HG03159 (cell line): ENCODE measurements at regions not wholly inside any gene's neighbourhood (a gene's known extent, or its start where the extent isn't known, plus 50 kb on each side); places are given as distances from the start of the nearest gene placed in this dataset.

Source experiments
- ATAC-seq: cut with Tn5 transposase; IDR thresholded peaks from one replicate; pipeline ENCODE4 v1.9.1; 2021; ENCODE audit warnings: mild to moderate bottlenecking, moderate library complexity; ENCODE audit not compliant: unreplicated experiment

DNA sequence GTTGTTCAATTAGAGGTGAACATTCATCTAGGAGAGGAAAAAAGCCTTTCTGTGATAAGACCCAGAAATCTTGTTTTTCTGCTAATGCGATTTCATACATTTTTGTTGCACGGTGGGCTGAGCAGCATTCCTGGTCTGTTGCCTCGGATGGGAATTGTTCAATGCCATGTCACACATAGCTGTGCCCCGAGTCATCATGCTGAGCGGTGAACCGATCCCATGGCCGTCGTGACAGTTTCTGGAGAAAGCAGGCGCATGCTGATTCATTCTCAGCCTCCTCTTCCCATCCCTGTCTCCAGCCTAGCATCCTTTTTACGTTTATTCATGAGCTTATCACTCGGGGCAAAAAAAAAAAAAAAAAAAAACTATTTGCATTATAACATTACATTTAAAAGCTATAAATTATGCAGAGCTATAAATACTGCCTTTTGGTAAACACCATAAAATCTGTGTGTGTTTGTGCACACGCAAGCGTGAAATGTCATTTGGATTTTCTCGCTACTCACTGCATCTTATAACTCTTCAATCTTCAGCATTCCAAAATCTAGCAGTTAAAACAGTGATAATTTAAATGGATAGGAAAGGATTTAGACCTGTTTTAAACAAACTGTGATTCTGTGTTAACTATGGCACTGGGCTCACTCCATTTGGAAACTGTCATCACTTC, 58.9 kb upstream of the IFNGR1 start:
- no peak for ATAC-seq

DNA sequence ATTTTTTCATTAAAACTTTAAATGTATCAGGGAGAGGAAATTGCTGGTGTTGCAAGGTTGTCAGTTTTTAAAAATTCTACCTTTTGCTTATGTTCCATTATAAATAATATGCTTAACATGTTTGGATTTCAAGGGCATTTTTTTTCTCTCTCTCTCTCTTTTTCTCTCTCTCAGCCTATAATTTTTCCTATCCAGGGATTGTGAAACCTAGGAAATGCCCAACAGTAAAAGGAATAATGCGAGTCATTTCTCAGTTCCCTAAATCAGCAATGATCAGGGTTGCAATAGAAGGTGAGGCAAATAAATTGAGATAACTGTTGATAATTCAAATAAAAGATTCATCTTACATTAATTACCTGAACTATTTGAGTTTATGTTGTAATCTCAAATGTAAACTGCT, 53.2 kb upstream of the IFNGR1 start:
- ATAC-seq, result no peak

DNA sequence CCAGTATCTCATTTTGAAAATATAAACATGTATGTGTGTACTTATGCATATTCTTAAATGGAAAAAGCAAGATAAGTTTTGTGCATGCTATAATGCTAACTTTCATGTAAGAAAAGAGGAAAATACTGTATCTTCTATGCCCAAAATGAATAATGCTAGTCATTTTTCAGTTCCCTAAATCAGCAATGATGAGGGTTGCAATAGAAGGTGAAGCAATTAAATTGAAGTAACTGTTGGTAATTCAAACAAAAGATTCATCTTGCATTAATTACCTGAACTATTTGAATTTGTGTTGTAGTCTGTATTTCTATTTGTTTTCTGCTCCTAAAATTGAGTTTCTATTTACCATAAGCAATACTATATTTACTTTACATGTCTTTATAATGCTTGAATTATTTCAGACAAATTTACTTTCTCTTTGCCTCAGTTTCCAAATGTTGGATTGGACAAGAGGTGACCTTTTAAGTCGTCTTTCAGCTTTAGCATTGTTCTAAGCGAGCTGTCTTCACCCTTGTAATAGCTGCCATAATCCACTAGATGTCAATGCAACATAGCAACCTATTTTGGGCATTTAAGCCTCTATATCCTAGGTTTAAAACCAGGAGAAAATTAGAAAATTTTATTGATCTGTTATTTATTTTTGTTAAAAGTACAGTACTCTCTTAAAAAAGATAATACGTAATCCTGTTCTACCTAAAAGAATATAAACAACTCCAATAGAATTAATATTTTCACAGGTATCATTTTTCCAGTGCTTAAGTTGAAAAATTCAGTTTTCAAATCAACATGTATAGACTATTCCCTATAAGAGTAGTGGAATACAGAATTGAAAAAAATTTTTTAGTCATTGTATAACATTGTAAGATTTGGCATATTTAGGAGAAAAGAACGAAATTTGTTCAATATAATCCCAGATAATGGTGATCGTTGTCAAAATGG, 52.3 kb upstream of the IFNGR1 start:
- ATAC-seq, result peak; percentile 52

DNA sequence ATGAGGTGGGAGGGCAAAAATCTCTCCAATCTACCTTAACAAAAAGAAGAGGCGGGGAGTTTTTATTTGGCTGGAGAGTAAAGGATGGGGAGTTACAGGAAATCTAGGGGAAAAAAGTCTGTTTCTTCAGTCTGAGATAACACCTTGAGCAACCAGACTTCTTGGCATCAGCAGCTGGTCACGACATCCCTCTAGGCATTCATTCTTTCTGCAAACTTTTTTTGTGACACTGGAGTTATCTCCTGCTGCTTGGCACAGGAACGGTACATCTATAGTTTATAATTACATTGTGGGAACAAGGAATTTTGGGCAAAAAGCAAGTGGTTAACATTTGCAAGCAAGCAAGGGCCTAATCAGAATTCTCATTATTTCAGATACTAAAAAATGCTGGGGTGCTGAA, 50.6 kb upstream of the IFNGR1 start:
- ATAC-seq, result no peak

DNA sequence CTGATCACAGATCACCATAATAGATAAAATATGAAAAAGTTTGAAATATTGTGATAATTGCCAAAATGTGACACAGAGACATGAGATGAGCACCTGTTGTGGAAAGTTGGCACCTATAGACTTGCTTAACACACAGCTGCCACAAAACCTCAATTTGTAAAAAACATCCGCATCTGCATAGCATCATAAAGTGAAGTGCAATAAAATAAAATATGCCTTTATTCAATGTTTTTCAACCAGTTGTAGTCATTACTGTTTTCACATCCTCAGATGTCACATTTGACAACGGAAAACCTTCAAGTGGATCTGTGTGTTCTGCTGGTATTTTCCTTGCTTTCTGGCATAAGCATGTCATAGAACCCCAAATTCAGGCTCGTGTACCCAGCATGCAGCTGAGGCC, 50.2 kb upstream of the IFNGR1 start:
- no peak for ATAC-seq
